Breast epithelium (tissue), 4 donors: ENCODE measurements at regions not wholly inside any gene's neighbourhood (a gene's known extent, or its start where the extent isn't known, plus 50 kb on each side); places are given as distances from the start of the nearest gene placed in this dataset.
"Not testable (repeated sequence)": the region's sequence is repeated elsewhere in the genome, so short reads cannot be mapped to it uniquely, and the experiment has no call there.

ENCODE experiments used
- DNase-seq, 2 donors: peaks; one replicate each; pipeline ENCODE4 v3.0.0-alpha.2; 2019; ENCODE audit warnings: low spot score in 2 of 2
- H3K27ac ChIP-seq, 2 donors: fragments of 200-600 bp; sonication (generic) in 1 of 2; one replicate each; pipeline ENCODE4 v1.5.1; 2016 to 2019; ENCODE audit warnings: mild to moderate bottlenecking in 1 of 2
- H3K27me3 ChIP-seq, 2 donors: fragments of 200-600 bp; sonication (generic) in 1 of 2; one replicate each; pipeline versions ENCODE4 v1.5.1 to v1.6.0; 2017 to 2019; ENCODE audit warnings: control low read depth in 1 of 2, mild to moderate bottlenecking in 1 of 2
- H3K36me3 ChIP-seq: fragments of 200-600 bp; one replicate; pipeline ENCODE4 v1.5.1; 2019
- H3K4me1 ChIP-seq, 2 donors: fragments of 200-600 bp; sonication (generic); one replicate each; pipeline ENCODE4 v1.5.1; 2016 to 2019; ENCODE audit warnings: control low read depth in 1 of 2
- H3K4me3 ChIP-seq, 3 donors: fragments of 200-600 bp; sonication (generic); 1 replicate in 2 of 3; 2 replicates in 1 of 3; pipeline ENCODE4 v1.5.1; 2016 to 2019; ENCODE audit warnings: mild to moderate bottlenecking in 3 of 3, moderate library complexity in 2 of 3
- H3K9me3 ChIP-seq, 2 donors: fragments of 200-600 bp; sonication (generic) in 1 of 2; one replicate each; pipeline ENCODE4 v1.5.1; 2016 to 2019; ENCODE audit warnings: control low read depth in 1 of 2
- POLR2A ChIP-seq: fragments of 450-650 bp; IDR thresholded peaks from one replicate; pipeline ENCODE4 v1.6.1; 2016; ENCODE audit warnings: antibody characterized with exemption, mild to moderate bottlenecking, moderate library complexity
- POLR2AphosphoS5 ChIP-seq, 3 donors: sonication (generic); formaldehyde crosslinking; IDR thresholded peaks; one replicate each; pipeline ENCODE4 v1.6.1; 2017; ENCODE audit warnings: antibody characterized with exemption in 3 of 3
- intact Hi-C: fragments of 100-400 bp; cut with DNase I; formaldehyde crosslinking; loops from one replicate; pipeline ENCODE4 v1.15.1; 2023; ENCODE audit warnings: low total_unique reads
- TF ChIP-seq, protein P1 (sequence below), 3 donors: fragments of 450-650 bp; IDR thresholded peaks; one replicate each; pipeline ENCODE4 v1.5.1; 2016 to 2017; ENCODE audit warnings: antibody characterized with exemption in 3 of 3, mild to moderate bottlenecking in 3 of 3, moderate library complexity in 3 of 3

DNA sequence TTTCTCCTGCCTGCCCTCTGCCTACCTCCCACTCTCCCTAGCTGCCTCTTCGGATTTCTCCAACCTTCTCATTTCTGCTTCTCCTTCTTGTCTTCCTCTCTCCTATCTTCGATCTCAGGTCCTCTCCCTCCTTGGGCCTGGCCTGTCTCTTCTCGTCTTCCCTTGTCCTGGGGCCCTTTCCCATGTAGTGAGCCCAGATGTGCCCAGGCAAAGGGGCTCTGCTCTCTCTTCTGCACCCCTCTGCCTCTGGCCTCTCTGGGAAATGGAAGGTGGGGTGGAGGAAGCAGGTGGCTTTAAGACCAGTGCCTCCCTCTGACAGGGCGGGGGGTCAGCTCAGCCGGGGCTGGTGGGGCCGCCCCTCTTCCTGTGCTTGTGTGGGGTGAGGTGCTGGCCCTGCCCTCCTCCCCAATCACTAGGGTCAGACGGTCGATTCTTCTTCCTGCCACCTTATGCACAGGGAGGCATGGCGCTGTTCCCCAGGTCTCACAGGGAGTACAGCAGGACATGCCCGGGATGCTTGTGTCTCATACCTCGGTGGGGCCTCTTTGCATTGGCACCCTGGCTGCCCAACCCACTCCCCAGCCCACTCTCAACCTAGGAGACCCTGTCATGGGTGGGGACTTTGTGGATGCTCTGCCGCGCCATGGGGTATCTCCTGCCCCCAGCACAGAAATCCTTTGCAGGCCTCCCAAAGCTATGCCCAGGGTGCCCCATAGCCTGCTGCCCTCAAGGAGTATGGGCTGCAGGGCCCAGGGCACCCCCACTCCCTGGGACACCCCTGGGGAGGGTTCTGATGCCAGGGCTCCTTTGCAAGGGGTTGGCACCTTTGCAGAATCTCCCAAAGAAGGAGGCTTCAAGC is 213.8 kb upstream of the HAAO start:
- intact Hi-C loops: no loop called here
- Histone ChIP-seq H3K4me1 (peaks cover 0 to 4% of the 10 kb centered on the region in 2 donors), H3K36me3 (no peaks in the 10 kb centered on the region), H3K9me3 (no peaks in the 10 kb centered on the region), H3K27me3 (no peaks in the 10 kb centered on the region), H3K4me3 (no peak overlapping the region), H3K27ac (no peak overlapping the region)
- no peak for DNase-seq
- TF ChIP-seq, protein P1, sequence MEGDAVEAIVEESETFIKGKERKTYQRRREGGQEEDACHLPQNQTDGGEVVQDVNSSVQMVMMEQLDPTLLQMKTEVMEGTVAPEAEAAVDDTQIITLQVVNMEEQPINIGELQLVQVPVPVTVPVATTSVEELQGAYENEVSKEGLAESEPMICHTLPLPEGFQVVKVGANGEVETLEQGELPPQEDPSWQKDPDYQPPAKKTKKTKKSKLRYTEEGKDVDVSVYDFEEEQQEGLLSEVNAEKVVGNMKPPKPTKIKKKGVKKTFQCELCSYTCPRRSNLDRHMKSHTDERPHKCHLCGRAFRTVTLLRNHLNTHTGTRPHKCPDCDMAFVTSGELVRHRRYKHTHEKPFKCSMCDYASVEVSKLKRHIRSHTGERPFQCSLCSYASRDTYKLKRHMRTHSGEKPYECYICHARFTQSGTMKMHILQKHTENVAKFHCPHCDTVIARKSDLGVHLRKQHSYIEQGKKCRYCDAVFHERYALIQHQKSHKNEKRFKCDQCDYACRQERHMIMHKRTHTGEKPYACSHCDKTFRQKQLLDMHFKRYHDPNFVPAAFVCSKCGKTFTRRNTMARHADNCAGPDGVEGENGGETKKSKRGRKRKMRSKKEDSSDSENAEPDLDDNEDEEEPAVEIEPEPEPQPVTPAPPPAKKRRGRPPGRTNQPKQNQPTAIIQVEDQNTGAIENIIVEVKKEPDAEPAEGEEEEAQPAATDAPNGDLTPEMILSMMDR (IDR thresholded peaks at IDR 0.05): no peak

DNA sequence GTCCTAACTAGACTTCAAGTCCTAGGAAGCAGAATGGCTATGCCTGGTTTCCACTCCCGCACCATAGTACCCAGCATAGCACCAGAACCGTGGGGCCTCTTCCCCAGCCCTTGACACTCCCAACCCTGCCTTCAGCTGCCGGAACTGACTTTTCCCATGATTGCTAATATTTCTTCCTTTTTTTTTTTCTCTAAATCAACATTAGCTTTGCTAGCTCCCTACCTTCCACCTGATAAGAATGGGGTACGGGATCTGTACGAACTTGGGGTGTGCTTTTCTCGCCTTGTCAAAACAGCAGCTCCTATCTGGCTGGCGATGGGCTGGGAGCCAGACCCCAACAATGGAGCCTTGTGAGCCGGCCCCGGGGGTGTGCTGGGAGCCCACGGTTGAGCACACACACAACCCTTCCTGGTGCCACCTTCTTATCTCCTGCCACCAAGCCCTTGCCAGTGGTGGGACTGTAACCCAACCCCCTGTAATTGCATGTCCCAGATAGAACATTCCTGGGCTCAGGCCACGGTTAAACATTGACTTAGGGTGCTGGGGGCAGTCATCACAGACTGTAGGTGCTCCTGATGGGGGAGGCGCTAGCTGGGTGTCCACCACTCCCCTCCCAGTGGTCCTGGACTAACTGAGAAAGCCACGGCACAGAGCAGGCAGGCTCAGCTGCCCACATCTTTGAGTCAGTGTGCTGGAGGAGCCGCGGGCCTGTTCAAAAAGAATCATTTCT is 213.0 kb upstream of the HAAO start:
- Histone ChIP-seq H3K36me3 (no peaks in the 10 kb centered on the region), H3K4me1 (no peaks in the 10 kb centered on the region), H3K27me3 (no peaks in the 10 kb centered on the region), H3K27ac (no peak overlapping the region), H3K9me3 (no peaks in the 10 kb centered on the region), H3K4me3 (no peak overlapping the region)
- DNase-seq: no peak
- TF ChIP-seq POLR2AphosphoS5 (IDR thresholded peaks at IDR 0.05) (no peak), POLR2A (no peak)
- TF ChIP-seq, protein P1 (IDR thresholded peaks at IDR 0.05): no peak
- intact Hi-C loops: no loop called here

DNA sequence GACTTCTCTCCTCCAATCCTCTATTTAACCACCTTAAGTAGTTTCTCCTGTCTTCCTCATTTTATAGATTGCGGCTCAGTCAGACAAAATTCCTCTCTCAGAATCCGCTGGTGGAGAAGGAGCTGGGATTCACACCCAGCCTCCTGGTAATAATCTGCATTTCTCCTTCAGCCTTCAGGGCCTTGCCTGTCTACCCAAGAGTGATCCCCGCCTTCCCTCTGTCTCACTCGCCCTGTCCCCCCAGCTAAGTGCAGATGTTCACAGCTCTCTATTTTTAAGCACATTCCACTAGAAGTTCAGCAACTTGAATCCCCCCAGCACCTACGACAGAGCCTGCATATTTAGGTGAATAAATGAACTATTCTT is 212.5 kb upstream of the HAAO start:
- no peak for DNase-seq
- no peak overlapping the region for H3K4me3 ChIP-seq
- no peaks in the 10 kb centered on the region for H3K9me3 ChIP-seq
- H3K27ac ChIP-seq: no peak overlapping the region
- H3K4me1 ChIP-seq: no peaks in the 10 kb centered on the region
- TF ChIP-seq POLR2A (no peak), POLR2AphosphoS5 (IDR thresholded peaks at IDR 0.05) (no peak)
- TF ChIP-seq, protein P1 (IDR thresholded peaks at IDR 0.05): no peak
- intact Hi-C loops: no loop called here
- H3K27me3 ChIP-seq: no peaks in the 10 kb centered on the region
- no peaks in the 10 kb centered on the region for H3K36me3 ChIP-seq

DNA sequence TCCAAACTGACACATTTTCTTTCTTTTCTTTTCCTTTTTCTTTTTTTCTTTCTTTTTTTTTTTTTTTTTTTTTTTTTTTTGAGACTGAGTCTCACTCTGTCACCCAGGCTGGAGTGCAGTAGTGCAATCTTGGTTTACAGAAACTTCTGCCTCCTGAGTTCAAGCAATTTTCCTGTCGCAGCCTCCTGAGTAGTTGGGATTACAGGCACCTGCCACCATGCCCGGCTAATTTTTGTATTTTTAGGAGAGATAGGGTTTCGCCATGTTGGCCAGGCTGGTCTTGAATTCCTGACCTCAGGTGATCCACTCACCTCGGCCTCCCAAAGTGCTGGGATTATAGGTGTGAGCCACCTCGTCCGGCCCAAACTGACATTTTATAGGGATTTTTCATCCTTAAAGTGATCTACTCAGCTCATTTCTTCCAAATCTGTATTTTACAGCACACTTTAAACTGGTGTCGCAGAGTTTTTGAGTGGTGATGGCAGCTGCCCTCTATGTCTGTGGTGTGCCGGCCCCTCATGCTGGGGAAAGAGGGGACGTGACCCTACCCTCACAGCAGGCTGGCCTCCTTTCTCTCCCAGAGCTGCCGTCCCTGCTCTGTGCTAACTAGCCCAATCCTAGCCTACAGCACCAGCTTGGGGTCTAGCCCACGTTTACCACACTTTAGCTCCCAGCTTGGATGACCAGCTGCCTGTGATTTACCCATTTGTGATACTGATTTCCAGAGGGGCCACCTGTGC is 211.9 kb upstream of the HAAO start:
- H3K27me3 ChIP-seq, H3K27ac ChIP-seq, H3K4me3 ChIP-seq, H3K9me3 ChIP-seq, DNase-seq, H3K36me3 ChIP-seq, H3K4me1 ChIP-seq, intact Hi-C loops: not testable (repeated sequence)

DNA sequence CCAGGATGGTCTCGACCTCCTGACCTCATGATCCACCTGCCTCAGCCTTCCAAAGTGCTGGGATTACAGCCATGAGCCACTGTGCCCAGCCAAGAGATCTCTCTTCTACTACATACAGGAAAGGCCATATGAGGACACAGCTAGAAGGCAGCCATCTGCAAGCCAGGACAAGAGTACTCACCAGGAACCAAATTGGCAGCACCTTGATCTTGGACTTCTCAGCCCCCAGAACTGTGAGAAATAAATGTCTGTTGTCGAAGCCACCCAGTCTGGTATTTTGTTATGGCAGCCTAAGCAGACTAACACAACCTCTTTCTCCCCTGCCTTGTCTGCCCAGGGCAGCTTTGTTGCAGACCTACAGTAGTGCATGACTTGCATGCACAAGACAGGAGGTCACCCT is 211.3 kb upstream of the HAAO start:
- TF ChIP-seq, protein P1 (IDR thresholded peaks at IDR 0.05): no peak
- TF ChIP-seq POLR2AphosphoS5 (IDR thresholded peaks at IDR 0.05) (no peak), POLR2A (no peak)
- Histone ChIP-seq H3K36me3 (no peaks in the 10 kb centered on the region), H3K9me3 (no peaks in the 10 kb centered on the region), H3K4me1 (no peaks in the 10 kb centered on the region), H3K4me3 (no peak overlapping the region), H3K27ac (no peak overlapping the region), H3K27me3 (no peaks in the 10 kb centered on the region)
- intact Hi-C loops: no loop called here
- DNase-seq: no peak
